Nephron progenitor cell (in vitro differentiated cells): ENCODE measurements at regions not wholly inside any gene's neighbourhood (a gene's known extent, or its start where the extent isn't known, plus 50 kb on each side); places are given as distances from the start of the nearest gene placed in this dataset.
A peak's percentile ranks its signal among the peaks of the same experiment; 100 is the strongest.

Experiments used
- DNase-seq: peaks from one replicate; pipeline ENCODE4 v3.0.0; 2021
- H3K27ac Mint-ChIP-seq: 2 replicates; pipeline ENCODE4 v1.8.0; 2021; ENCODE audit warnings: mild to moderate bottlenecking, moderate library complexity, mixed read lengths
- H3K27me3 Mint-ChIP-seq: 2 replicates; pipeline ENCODE4 v1.8.0; 2021; ENCODE audit warnings: mild to moderate bottlenecking, low read depth, mixed read lengths; ENCODE audit not compliant: poor library complexity
- H3K36me3 Mint-ChIP-seq: 2 replicates; pipeline ENCODE4 v1.8.0; 2021; ENCODE audit warnings: low read depth, mixed read lengths
- H3K4me1 Mint-ChIP-seq: 2 replicates; pipeline ENCODE4 v1.8.0; 2021; ENCODE audit warnings: mixed read lengths
- H3K4me3 Mint-ChIP-seq: 2 replicates; pipeline ENCODE4 v1.8.0; 2021; ENCODE audit warnings: mild to moderate bottlenecking, moderate library complexity, mixed read lengths
- H3K9me3 Mint-ChIP-seq: 2 replicates; pipeline ENCODE4 v1.8.0; 2021; ENCODE audit warnings: mild to moderate bottlenecking, moderate library complexity, mixed read lengths
- TF ChIP-seq, protein P1 (sequence below): fragments of 200-600 bp; sonication (generic); IDR thresholded peaks from 2 replicates; pipeline ENCODE4 v1.5.0; 2021; ENCODE audit warnings: antibody characterized with exemption

DNA sequence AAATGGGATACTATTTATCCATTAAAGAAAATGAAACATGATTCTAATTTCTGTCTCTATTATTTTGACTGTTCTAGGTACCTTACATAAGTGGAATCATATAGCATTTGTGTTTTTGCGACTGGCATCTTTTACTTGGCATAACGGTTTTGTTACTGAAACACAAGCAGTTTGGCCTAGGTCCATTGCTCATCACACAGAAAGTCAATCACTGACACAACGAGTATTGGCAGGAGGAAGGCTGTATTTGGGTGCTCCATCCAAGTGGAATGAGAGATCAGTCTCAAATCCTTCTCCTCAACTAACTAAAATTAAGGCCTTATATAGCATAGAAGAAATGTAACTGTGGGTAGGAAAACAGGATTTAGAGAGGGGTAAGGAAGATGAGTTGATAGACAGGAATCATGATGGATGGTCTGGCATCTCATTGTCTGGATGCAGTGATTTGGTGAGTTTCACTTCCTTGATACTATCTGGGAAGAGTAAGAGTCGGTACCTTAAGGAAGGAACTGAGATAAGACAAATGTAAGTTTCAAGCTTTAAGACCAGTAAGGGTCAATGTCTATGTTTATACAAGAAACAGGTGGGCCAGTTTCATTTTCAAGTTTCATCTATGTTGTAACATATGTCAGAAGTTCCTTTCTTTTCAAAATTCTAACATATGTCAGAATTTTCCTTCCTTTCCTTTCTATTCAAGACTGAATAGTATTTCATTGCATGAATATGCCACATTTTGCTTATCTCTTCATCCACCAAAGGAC, 276.9 kb upstream of the RAB6C start:
- TF ChIP-seq, protein P1, sequence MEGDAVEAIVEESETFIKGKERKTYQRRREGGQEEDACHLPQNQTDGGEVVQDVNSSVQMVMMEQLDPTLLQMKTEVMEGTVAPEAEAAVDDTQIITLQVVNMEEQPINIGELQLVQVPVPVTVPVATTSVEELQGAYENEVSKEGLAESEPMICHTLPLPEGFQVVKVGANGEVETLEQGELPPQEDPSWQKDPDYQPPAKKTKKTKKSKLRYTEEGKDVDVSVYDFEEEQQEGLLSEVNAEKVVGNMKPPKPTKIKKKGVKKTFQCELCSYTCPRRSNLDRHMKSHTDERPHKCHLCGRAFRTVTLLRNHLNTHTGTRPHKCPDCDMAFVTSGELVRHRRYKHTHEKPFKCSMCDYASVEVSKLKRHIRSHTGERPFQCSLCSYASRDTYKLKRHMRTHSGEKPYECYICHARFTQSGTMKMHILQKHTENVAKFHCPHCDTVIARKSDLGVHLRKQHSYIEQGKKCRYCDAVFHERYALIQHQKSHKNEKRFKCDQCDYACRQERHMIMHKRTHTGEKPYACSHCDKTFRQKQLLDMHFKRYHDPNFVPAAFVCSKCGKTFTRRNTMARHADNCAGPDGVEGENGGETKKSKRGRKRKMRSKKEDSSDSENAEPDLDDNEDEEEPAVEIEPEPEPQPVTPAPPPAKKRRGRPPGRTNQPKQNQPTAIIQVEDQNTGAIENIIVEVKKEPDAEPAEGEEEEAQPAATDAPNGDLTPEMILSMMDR, result no peak
- Mint-ChIP-seq H3K9me3 (peaks cover 14% of the 10 kb centered on the region), H3K4me3 (no peak overlapping the region), H3K4me1 (no peaks in the 10 kb centered on the region), H3K27ac (no peak overlapping the region), H3K27me3 (peaks cover 10% of the 10 kb centered on the region), H3K36me3 (no peaks in the 10 kb centered on the region)
- DNase-seq, result no peak

DNA sequence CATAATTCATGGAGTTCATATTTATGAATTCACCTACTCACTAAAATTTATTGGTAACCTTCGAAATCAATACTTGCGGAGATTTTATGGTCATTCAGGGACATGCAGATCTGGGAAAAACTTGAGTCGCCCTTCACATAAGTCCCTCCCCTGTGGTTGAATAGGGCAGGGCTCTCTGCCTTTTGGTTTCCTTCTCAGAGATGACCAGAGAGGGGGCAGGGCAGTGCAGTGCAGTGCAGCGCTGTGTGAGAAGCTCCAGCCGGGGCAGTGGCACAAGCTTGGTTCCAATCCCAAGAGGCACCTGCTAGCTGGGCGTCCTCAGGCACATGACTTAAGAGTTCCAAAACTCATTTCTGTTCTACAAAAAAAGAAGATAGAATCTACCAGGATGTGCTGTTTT, 274.4 kb upstream of the RAB6C start:
- TF ChIP-seq, protein P1, result no peak
- Mint-ChIP-seq H3K4me3 (no peak overlapping the region), H3K27me3 (peaks cover 10% of the 10 kb centered on the region), H3K9me3 (peaks cover 14% of the 10 kb centered on the region), H3K36me3 (no peaks in the 10 kb centered on the region), H3K27ac (no peak overlapping the region), H3K4me1 (peaks cover 6% of the 10 kb centered on the region)
- no peak for DNase-seq

DNA sequence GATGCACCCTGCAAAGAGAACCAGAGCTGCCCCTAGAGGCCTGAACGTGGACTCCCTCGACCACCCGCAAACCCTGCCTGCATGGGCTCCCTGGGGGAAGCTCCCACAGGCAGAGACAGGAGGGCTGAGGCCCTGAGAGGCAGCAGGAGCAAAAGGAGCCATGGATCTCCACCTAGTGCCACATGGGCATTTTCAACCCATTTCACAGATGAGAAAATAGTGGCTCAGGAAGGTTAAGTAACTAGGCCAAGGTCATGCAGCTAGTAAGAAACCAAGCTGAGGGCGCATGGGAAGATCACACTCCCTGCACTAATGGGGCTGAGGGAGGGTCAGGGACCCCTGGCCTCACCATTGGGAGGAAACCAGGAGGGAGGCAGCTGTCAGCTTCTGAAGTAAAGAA, 271.7 kb upstream of the RAB6C start:
- no peak for DNase-seq
- TF ChIP-seq, protein P1, result no peak
- peaks cover 8% of the 10 kb centered on the region for H3K9me3 Mint-ChIP-seq

DNA sequence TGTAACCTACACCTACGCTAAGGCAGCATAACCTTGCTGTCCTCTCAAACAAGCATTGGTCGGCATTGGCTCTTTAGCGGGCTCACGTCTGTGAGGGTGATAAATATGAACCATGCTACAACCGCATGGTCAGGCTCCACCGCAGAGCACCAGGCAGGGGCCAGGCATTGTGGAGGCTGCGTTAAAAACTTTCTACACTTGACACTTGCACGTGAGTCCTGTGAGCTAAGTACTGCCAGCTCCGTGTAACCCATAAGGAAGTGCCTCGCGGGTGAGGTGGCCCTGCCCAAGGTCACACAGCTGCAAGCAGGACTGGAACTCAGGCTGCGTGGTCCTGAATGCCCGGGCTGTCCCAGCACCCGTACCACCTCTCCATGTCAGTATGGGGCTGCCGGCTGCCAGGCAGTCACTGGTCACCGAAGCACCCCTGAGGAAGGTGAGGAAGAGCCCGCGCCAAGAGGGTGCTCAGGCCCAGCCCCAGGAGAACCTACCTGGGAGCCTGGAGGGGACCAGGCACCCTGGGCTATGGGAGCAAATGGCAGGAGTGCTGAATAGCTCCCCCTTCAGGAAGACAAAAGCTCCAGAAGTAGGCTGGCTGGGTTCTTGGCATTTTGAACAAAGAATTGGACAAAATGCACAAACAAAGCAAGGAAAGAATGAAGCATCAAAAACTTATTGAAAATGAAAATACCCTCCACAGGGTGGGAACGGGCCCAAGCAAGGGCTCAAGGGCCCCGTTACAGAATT, 271.1 kb upstream of the RAB6C start:
- DNase-seq, result no peak
- peaks cover 7% of the 10 kb centered on the region for H3K27me3 Mint-ChIP-seq
- TF ChIP-seq, protein P1, result no peak
- H3K4me3 Mint-ChIP-seq, result no peak overlapping the region
- H3K9me3 Mint-ChIP-seq, result peaks cover 8% of the 10 kb centered on the region
- H3K36me3 Mint-ChIP-seq, result no peaks in the 10 kb centered on the region
- peaks cover 25% of the 10 kb centered on the region for H3K4me1 Mint-ChIP-seq
- H3K27ac Mint-ChIP-seq, result no peak overlapping the region

More for the DNA sequence above, 271.7 kb upstream of the RAB6C start:
- Mint-ChIP-seq H3K27me3 (peaks cover 7% of the 10 kb centered on the region), H3K27ac (peak overlapping the region; percentile 86), H3K4me1 (peaks cover 25% of the 10 kb centered on the region), H3K36me3 (no peaks in the 10 kb centered on the region), H3K4me3 (no peak overlapping the region)

DNA sequence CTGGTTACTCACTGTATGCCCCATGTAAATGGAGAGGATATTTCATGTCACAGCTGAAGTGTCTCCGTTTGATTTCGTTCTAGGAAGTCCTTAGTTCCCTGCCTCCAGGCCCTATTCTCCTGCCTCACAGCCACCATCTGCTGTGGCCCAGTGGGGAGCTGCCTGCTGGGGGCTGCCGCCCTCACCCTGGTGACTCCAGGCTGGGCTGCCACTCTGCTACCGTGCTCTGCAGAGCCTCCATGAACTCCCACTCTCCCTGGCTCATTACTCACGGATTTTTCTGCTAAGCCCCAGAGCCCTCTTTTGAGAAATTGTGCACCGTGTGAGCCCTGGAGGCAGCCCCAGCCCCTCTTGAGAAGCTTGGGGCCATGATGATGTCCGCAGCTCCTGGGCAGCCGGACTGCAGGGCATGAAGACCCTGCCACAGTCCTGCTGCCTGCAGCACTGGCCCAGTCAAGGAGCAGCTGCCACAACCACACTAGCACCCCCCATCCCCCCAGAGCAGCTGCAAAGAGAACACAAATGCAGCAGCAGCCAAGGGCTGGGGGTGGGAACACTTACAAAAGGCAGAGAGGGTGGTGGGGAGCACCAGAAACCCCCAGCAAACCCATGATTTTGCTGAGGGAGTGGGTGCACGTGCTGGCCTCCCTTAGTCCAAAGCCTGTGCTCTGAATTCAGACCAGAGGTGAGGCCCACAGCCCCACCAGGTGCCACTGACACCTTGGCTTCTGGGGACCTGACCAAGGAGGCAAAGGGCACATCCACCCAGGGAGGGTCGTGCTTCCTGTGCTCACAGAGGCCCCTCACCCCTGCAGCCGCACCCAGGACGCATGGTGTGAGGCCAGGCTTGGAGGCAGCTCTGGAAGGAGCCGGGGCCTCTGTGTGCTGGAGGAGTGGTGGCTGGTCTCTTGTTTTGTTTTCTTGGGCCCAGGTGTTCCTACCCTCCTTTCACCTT, 270.2 kb upstream of the RAB6C start:
- TF ChIP-seq, protein P1, result no peak
- no peak overlapping the region for H3K27ac Mint-ChIP-seq
- H3K27me3 Mint-ChIP-seq, result peaks cover 7% of the 10 kb centered on the region
- peaks cover 25% of the 10 kb centered on the region for H3K4me1 Mint-ChIP-seq
- H3K4me3 Mint-ChIP-seq, result no peak overlapping the region
- H3K9me3 Mint-ChIP-seq, result peaks cover 5% of the 10 kb centered on the region
- DNase-seq, result no peak
- no peaks in the 10 kb centered on the region for H3K36me3 Mint-ChIP-seq
